HepG2 (cell line): ENCODE measurements at regions not wholly inside any gene's neighbourhood (a gene's known extent, or its start where the extent isn't known, plus 50 kb on each side); places are given as distances from the start of the nearest gene placed in this dataset.

ENCODE experiments used
- ATAC-seq: fragments of 200-7000 bp; cut with Tn5 transposase; 3 replicates; pipeline ENCODE4 v1.9.1; 2020; ENCODE audit warnings: mild to moderate bottlenecking, moderate library complexity
- BruUV-seq: library from RNA; stranded (reverse); fragments of 400-500 nt; replicated peaks from 2 replicates; lab custom pipeline; 2021; lab: Mats Ljungman, UMichigan
- CTCF ChIA-PET: fragments of 300-600 bp; formaldehyde crosslinking; extraction: SDS; loops from one replicate; lab custom pipeline; 2021; ENCODE audit warnings: low total read pairs, inconsistent platforms, low intra/inter-chr PET ratio; lab: Yijun Ruan, JAX
- POLR2A ChIA-PET: fragments of 350-600 bp; sonication (Branson Sonifier 250); formaldehyde crosslinking; loops from one replicate; lab custom pipeline; 2020; ENCODE audit warnings: antibody characterized with exemption, inconsistent platforms; lab: Yijun Ruan, JAX
- DNase-seq: peaks from one replicate; pipeline ENCODE4 v3.0.0-alpha.2; 2015; ENCODE audit warnings: low spot score
- FAIRE-seq: peaks from 3 replicates; lab custom pipeline; 2011; peaks lifted over from hg19 to GRCh38; lab: Jason Lieb, UNC
- H2AFZ ChIP-seq: one replicate; pipeline ENCODE4 v1.6.1; 2011; ENCODE audit warnings: low read length, inconsistent platforms
- H3K27ac ChIP-seq: fragments of 300-600 bp; 3 replicates; pipeline ENCODE4 v1.8.0; 2011; ENCODE audit warnings: mixed run types, mild to moderate bottlenecking, mixed read lengths, low read length, inconsistent platforms; ENCODE audit not compliant: insufficient read depth; ENCODE audit errors: extremely low read length
- H3K27me3 ChIP-seq, 2 experiments: fragments of 200-600 bp in 1 of 2; 2 replicates in 1 of 2; 3 replicates in 1 of 2; pipeline versions ENCODE4 v1.6.0 to v1.8.0; 2011; ENCODE audit warnings: low read length in 2 of 2, mild to moderate bottlenecking in 2 of 2, moderate library complexity in 2 of 2, inconsistent platforms in 1 of 2; ENCODE audit not compliant: insufficient read depth in 2 of 2, control insufficient read depth in 1 of 2
- H3K36me3 ChIP-seq, 2 experiments: fragments of 200-600 bp in 1 of 2; replicated peaks in 1 of 2; 2 replicates in 1 of 2; 3 replicates in 1 of 2; pipeline versions ENCODE4 v1.5.1 to v1.8.0; 2011; ENCODE audit warnings: low read length in 2 of 2, inconsistent platforms in 1 of 2; ENCODE audit not compliant: insufficient read depth in 2 of 2, control insufficient read depth in 1 of 2
- H3K4me1 ChIP-seq: 2 replicates; pipeline ENCODE4 v1.5.1; 2012; ENCODE audit warnings: low read length, inconsistent platforms; ENCODE audit not compliant: insufficient read depth
- H3K4me2 ChIP-seq: 2 replicates; pipeline ENCODE4 v1.6.0; 2011; ENCODE audit warnings: low read depth, low read length, inconsistent platforms
- H3K4me3 ChIP-seq, 3 experiments: fragments of 200-600 bp in 1 of 3; sonication (generic), shearing (Covaris generic) in 1 of 3; replicated peaks in 1 of 3; 2 replicates each; pipeline ENCODE4 v1.5.1; 2011 to 2016; ENCODE audit warnings: low read length in 3 of 3, inconsistent platforms in 2 of 3, low read depth in 2 of 3, mild to moderate bottlenecking in 2 of 3, control low read depth in 1 of 3, mixed read lengths in 1 of 3; ENCODE audit not compliant: insufficient read depth in 1 of 3
- H3K79me2 ChIP-seq: one replicate; pipeline ENCODE4 v1.6.1; 2011; ENCODE audit warnings: low read length, inconsistent platforms; ENCODE audit not compliant: insufficient read depth
- H3K9ac ChIP-seq: 2 replicates; pipeline ENCODE4 v1.6.0; 2011; ENCODE audit warnings: mild to moderate bottlenecking, low read depth, low read length, inconsistent platforms; ENCODE audit not compliant: insufficient read depth
- H3K9me3 ChIP-seq: 2 replicates; pipeline ENCODE4 v1.5.1; 2012; ENCODE audit warnings: mild to moderate bottlenecking, low read length
- H4K20me1 ChIP-seq: 2 replicates; pipeline ENCODE4 v1.6.0; 2011; ENCODE audit warnings: inconsistent platforms, mild to moderate bottlenecking, low read length, moderate library complexity; ENCODE audit not compliant: insufficient read depth
- BHLHE40 ChIP-seq: IDR thresholded peaks from 2 replicates; pipeline ENCODE4 v1.6.1; 2011; ENCODE audit warnings: low read length, improper control_type of control experiment
- BORCS8-MEF2B ChIP-seq: sonication (generic); formaldehyde crosslinking; IDR thresholded peaks from 2 replicates; pipeline ENCODE4 v1.8.0; 2022; ENCODE audit warnings: mild to moderate bottlenecking, missing genetic modification reagents
- CENPT ChIP-seq: sonication (generic); formaldehyde crosslinking; IDR thresholded peaks from 2 replicates; pipeline ENCODE4 v1.8.0; 2022; ENCODE audit warnings: low read depth, mild to moderate bottlenecking, moderate library complexity, missing genetic modification reagents
- FOXP1 ChIP-seq, 2 experiments: fragments of 450-650 bp in 1 of 2; IDR thresholded peaks; 2 replicates each; pipeline ENCODE4 v1.6.1; 2017 to 2018; ENCODE audit warnings: antibody characterized with exemption in 1 of 2
- HHEX ChIP-seq: IDR thresholded peaks from 2 replicates; pipeline ENCODE4 v1.6.1; 2016; ENCODE audit warnings: control low read depth
- MAFG ChIP-seq: sonication (generic); formaldehyde crosslinking; IDR thresholded peaks from 2 replicates; pipeline ENCODE4 v1.5.1; 2020; ENCODE audit warnings: mild to moderate bottlenecking, missing genetic modification reagents
- MXD1 ChIP-seq: sonication (generic); formaldehyde crosslinking; IDR thresholded peaks from 2 replicates; pipeline ENCODE4 v1.4.0; 2020; ENCODE audit warnings: mild to moderate bottlenecking, missing genetic modification reagents
- NR2F1 ChIP-seq, 2 experiments: fragments of 450-650 bp in 1 of 2; formaldehyde crosslinking in 1 of 2; IDR thresholded peaks; 2 replicates each; pipeline versions ENCODE4 v1.5.0 to v1.6.1; 2016 to 2020; ENCODE audit warnings: mild to moderate bottlenecking in 1 of 2, missing compliant biosample characterization in 1 of 2, missing genetic modification reagents in 1 of 2, moderate library complexity in 1 of 2
- PTBP1 ChIP-seq: fragments of 200-400 bp; formaldehyde crosslinking; IDR thresholded peaks from 2 replicates; pipeline ENCODE4 v1.6.1; 2018; ENCODE audit warnings: low read length, low read depth; ENCODE audit not compliant: poor library complexity, severe bottlenecking
- RAD21 ChIP-seq: fragments of 450-650 bp; formaldehyde crosslinking; IDR thresholded peaks from 2 replicates; pipeline ENCODE4 v1.5.0; 2020; ENCODE audit warnings: mild to moderate bottlenecking
- REL ChIP-seq: sonication (generic); formaldehyde crosslinking; conservative IDR thresholded peaks from 2 replicates; pipeline ENCODE4 v1.8.0; 2022; ENCODE audit warnings: mild to moderate bottlenecking, missing genetic modification reagents, moderate library complexity
- SRSF1 ChIP-seq: fragments of 200-400 bp; formaldehyde crosslinking; optimal IDR thresholded peaks from 2 replicates; pipeline ENCODE3; 2017; ENCODE audit warnings: mild to moderate bottlenecking, low read depth, low read length, moderate library complexity
- SRSF9 ChIP-seq: fragments of 200-400 bp; formaldehyde crosslinking; IDR thresholded peaks from 2 replicates; pipeline ENCODE4 v1.6.1; 2018; ENCODE audit warnings: borderline replicate concordance, mild to moderate bottlenecking, low read depth, low read length; ENCODE audit not compliant: insufficient read depth, poor library complexity, severe bottlenecking
- STAG1 ChIP-seq: sonication (generic); formaldehyde crosslinking; IDR thresholded peaks from 2 replicates; pipeline ENCODE4 v1.4.0; 2020; ENCODE audit warnings: missing genetic modification reagents
- TCF7 ChIP-seq: sonication (generic); IDR thresholded peaks from 2 replicates; pipeline ENCODE4 v1.6.1; 2016; ENCODE audit warnings: antibody characterized with exemption, low read depth
- TEAD2 ChIP-seq: sonication (generic); formaldehyde crosslinking; IDR thresholded peaks from 2 replicates; pipeline ENCODE4 v1.9.0; 2021; ENCODE audit warnings: missing genetic modification reagents
- ZBTB8A ChIP-seq: sonication (generic); formaldehyde crosslinking; IDR thresholded peaks from 2 replicates; pipeline ENCODE4 v1.4.0; 2020; ENCODE audit warnings: mild to moderate bottlenecking, low read depth, missing genetic modification reagents, borderline replicate concordance
- ZMYM3 ChIP-seq: sonication (generic); formaldehyde crosslinking; IDR thresholded peaks from 2 replicates; pipeline ENCODE4 v1.5.1; 2020; ENCODE audit warnings: mild to moderate bottlenecking, missing genetic modification reagents
- ZNF460 ChIP-seq: sonication (generic); formaldehyde crosslinking; IDR thresholded peaks from 2 replicates; pipeline ENCODE4 v1.5.1; 2020; ENCODE audit warnings: missing genetic modification reagents, mild to moderate bottlenecking, borderline replicate concordance
- ZNF652 ChIP-seq: IDR thresholded peaks from 2 replicates; pipeline ENCODE4 v1.6.1; 2016; ENCODE audit warnings: low read depth, borderline replicate concordance
- ZSCAN31 ChIP-seq: sonication (generic); formaldehyde crosslinking; IDR thresholded peaks from 2 replicates; pipeline ENCODE4 v1.5.0; 2020; ENCODE audit warnings: low read depth, mild to moderate bottlenecking, missing genetic modification reagents
- WGBS: methylation state at CpG from one replicate; pipeline ENCODE4 v1.1.6; 2017; ENCODE audit warnings: low lambda C conversion rate; 5-methylcytosine and 5-hydroxymethylcytosine counted together
- in situ Hi-C: cut with HindIII; loops from 2 replicates; pipeline ENCODE4 v1.10.0; 2017; ENCODE audit warnings: low pct_unique_long_range_greater_than_20kb; ENCODE audit not compliant: extremely low pct_ligation_motif_present
- intact Hi-C: fragments of 100-400 bp; cut with micrococcal nuclease; formaldehyde crosslinking; loops from one replicate; pipeline ENCODE4 v1.10.0; 2022; ENCODE audit not compliant: unreplicated experiment
- TF ChIP-seq, protein P1 (sequence below): sonication (generic); formaldehyde crosslinking; IDR thresholded peaks from 2 replicates; pipeline ENCODE4 v1.8.1; 2023; ENCODE audit warnings: missing genetic modification reagents, inconsistent platforms, borderline replicate concordance
- TF ChIP-seq, protein P2 (sequence below): sonication (generic); formaldehyde crosslinking; IDR thresholded peaks from 2 replicates; pipeline ENCODE4 v1.9.0; 2022; ENCODE audit warnings: low read depth, missing genetic modification reagents

DNA sequence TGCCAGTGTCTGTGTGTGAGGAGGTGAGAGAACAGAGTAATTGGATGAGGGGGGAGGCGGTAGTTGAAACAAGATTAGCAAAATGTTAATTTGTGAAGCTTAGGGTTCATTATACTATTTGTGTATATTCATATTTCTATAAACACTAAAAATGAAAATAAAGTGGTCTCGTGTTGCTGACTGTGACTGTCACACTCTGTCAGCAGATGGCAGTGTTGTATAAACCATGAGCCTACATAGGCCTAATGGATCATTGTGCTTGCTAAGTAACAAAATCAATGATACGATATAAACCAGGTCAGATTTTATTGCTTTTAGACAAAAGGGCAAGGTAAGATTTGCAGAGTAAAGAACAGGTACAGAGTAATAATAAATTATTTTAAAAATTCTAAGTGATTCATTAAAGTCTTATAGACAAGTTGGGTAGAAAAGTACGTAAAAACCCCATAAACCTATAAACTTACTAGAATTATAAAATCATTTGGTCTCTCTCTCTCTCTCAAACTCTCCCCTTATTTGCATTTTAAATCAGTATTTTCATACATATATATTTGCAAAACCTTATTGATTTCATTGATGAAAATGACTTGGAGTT, 182.7 kb downstream of the RPIA start:
- WGBS: 26% methylated on average over 4 of the region's 4 CpGs
- ATAC-seq: peak; percentile 90
- FAIRE-seq: peak; percentile 93
- ChIA-PET CTCF (interaction anchor here (0.8 kb wide), 2 partner anchors 11 to 45 kb away, joined by 3 to 4 read pairs; no protein-coding TSS in a partner anchor), POLR2A (no interaction called here)
- in situ Hi-C loops (no loop called here), intact Hi-C loops (loop anchor here (1.0 kb wide), 1 partner anchor 45 kb away; no protein-coding TSS in a partner anchor)
- no peaks in the 10 kb centered on the region for H3K9me3 ChIP-seq
- no peaks in the 10 kb centered on the region for H3K36me3 ChIP-seq
- H3K4me2 ChIP-seq: no peak overlapping the region
- BruUV-seq: no TSS peak
- H3K4me3 ChIP-seq: no peak overlapping the region
- no peaks in the 10 kb centered on the region for H4K20me1 ChIP-seq
- no peaks in the 10 kb centered on the region for H3K4me1 ChIP-seq
- H3K27me3 ChIP-seq: peaks cover 0 to 7% of the 10 kb centered on the region in 2 experiments; a peak in 2 of 5 replicates
- no peak overlapping the region for H3K27ac ChIP-seq
- no peak overlapping the region for H2AFZ ChIP-seq
- DNase-seq: peak; percentile 53
- no peak overlapping the region for H3K9ac ChIP-seq
- H3K79me2 ChIP-seq: no peaks in the 10 kb centered on the region
- TF ChIP-seq RAD21 (CRISPR knock-in tag) (peak; percentile 59; the same call in 1 of the 2 replicates), NR2F1 (CRISPR knock-in tag; IDR thresholded peaks at IDR 0.05) (peak in 1 of 2 experiments; percentile 13; a peak in 1 of 4 replicates), REL (CRISPR knock-in tag) (no peak), ZBTB8A (CRISPR knock-in tag) (no peak), ZSCAN31 (CRISPR knock-in tag) (no peak), HHEX (CRISPR knock-in tag) (no peak), SRSF9 (no peak), BORCS8-MEF2B (CRISPR knock-in tag) (no peak), SRSF1 (no peak), ZMYM3 (CRISPR knock-in tag) (no peak), STAG1 (CRISPR knock-in tag) (peak; percentile 79), PTBP1 (no peak), BHLHE40 (0 out of 2 replicates have a peak, but pooled peaks have one; percentile 9), CENPT (CRISPR knock-in tag) (no peak), ZNF652 (CRISPR knock-in tag) (no peak), MAFG (no peak), FOXP1 (IDR thresholded peaks at IDR 0.05) (no peak), FOXP1 (CRISPR knock-in tag; IDR thresholded peaks at IDR 0.05) (no peak), ZNF460 (CRISPR knock-in tag) (no peak), MXD1 (CRISPR knock-in tag) (no peak), TCF7 (no peak), TEAD2 (CRISPR knock-in tag) (no peak)
- TF ChIP-seq, protein P1, sequence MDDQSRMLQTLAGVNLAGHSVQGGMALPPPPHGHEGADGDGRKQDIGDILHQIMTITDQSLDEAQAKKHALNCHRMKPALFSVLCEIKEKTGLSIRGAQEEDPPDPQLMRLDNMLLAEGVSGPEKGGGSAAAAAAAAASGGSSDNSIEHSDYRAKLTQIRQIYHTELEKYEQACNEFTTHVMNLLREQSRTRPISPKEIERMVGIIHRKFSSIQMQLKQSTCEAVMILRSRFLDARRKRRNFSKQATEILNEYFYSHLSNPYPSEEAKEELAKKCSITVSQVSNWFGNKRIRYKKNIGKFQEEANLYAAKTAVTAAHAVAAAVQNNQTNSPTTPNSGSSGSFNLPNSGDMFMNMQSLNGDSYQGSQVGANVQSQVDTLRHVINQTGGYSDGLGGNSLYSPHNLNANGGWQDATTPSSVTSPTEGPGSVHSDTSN (CRISPR knock-in tag): no peak
- TF ChIP-seq, protein P2, sequence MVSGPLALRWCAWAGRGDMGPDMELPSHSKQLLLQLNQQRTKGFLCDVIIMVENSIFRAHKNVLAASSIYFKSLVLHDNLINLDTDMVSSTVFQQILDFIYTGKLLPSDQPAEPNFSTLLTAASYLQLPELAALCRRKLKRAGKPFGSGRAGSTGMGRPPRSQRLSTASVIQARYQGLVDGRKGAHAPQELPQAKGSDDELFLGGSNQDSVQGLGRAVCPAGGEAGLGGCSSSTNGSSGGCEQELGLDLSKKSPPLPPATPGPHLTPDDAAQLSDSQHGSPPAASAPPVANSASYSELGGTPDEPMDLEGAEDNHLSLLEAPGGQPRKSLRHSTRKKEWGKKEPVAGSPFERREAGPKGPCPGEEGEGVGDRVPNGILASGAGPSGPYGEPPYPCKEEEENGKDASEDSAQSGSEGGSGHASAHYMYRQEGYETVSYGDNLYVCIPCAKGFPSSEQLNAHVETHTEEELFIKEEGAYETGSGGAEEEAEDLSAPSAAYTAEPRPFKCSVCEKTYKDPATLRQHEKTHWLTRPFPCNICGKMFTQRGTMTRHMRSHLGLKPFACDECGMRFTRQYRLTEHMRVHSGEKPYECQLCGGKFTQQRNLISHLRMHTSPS: no peak
